ENCODE measurements at regions not wholly inside any gene's neighbourhood (a gene's known extent, or its start where the extent isn't known, plus 50 kb on each side); places are given as distances from the start of the nearest gene placed in this dataset.
"Not testable (repeated sequence)": the region's sequence is repeated elsewhere in the genome, so short reads cannot be mapped to it uniquely, and the experiment has no call there.

- no peak for DNase-seq
These were observed 129.7 kb upstream of the FBN2 start for GRCh38 chr5:128667751-128668150.

- no peak for DNase-seq
These were observed 130.9 kb upstream of the FBN2 start for GRCh38 chr5:128668921-128669320.

GRCh38 chr5:128669803-128670202 lies 131.8 kb upstream of the FBN2 start:
- DNase-seq, result no peak

GRCh38 chr5:128671943-128672342 lies 133.9 kb upstream of the FBN2 start:
- no peak for DNase-seq

- no peak for DNase-seq
These were observed 135.0 kb upstream of the FBN2 start for GRCh38 chr5:128673000-128673399.

- no peak for DNase-seq
These were observed 135.4 kb upstream of the FBN2 start for GRCh38 chr5:128673411-128673957.

- DNase-seq, result no peak
These were observed 135.9 kb upstream of the FBN2 start for GRCh38 chr5:128673970-128674369.

GRCh38 chr5:128674837-128675446 lies 136.9 kb upstream of the FBN2 start:
- DNase-seq, result peak; percentile 21

- DNase-seq, result no peak
These were observed 143.1 kb upstream of the FBN2 start for GRCh38 chr5:128681096-128681495.

GRCh38 chr5:128681764-128682592 lies 143.9 kb upstream of the FBN2 start:
- no peak for DNase-seq

- DNase-seq, result no peak
These were observed 144.6 kb upstream of the FBN2 start for GRCh38 chr5:128682669-128683068.

GRCh38 chr5:128684961-128685360 lies 146.9 kb upstream of the FBN2 start:
- DNase-seq, result no peak

- DNase-seq, result no peak
These were observed 149.9 kb upstream of the FBN2 start for GRCh38 chr5:128687930-128688329.

GRCh38 chr5:128693764-128694163 lies 155.7 kb upstream of the FBN2 start:
- no peak for DNase-seq

- DNase-seq, result no peak
These were observed 157.9 kb upstream of the FBN2 start for GRCh38 chr5:128695791-128696530.

GRCh38 chr5:128701301-128701700 lies 163.3 kb upstream of the FBN2 start:
- DNase-seq, result no peak

- no peak for DNase-seq
These were observed 165.3 kb upstream of the FBN2 start for GRCh38 chr5:128703322-128703721.

GRCh38 chr5:128706269-128706668 lies 168.2 kb upstream of the FBN2 start:
- no peak for DNase-seq

GRCh38 chr5:128708841-128709240 lies 170.8 kb upstream of the FBN2 start:
- no peak for DNase-seq

- no peak for DNase-seq
These were observed 173.2 kb upstream of the FBN2 start for GRCh38 chr5:128711216-128711615.

GRCh38 chr5:128714551-128714950 lies 176.5 kb upstream of the FBN2 start:
- DNase-seq, result no peak

- DNase-seq, result no peak
These were observed 184.5 kb upstream of the FBN2 start for GRCh38 chr5:128722551-128722950.

- not testable (repeated sequence) for DNase-seq
These were observed 192.0 kb upstream of the FBN2 start for GRCh38 chr5:128730021-128730420.

GRCh38 chr5:128735656-128736055 lies 197.6 kb upstream of the FBN2 start:
- DNase-seq, result not testable (repeated sequence)
